ENCODE measurements at regions not wholly inside any gene's neighbourhood (a gene's known extent, or its start where the extent isn't known, plus 50 kb on each side); places are given as distances from the start of the nearest gene placed in this dataset.
A peak's percentile ranks its signal among the peaks of the same experiment; 100 is the strongest.

GRCh38 chr2:63675026-63675425 is 86.3 kb downstream of the MDH1 start:
- TF ChIP-seq, protein P1, sequence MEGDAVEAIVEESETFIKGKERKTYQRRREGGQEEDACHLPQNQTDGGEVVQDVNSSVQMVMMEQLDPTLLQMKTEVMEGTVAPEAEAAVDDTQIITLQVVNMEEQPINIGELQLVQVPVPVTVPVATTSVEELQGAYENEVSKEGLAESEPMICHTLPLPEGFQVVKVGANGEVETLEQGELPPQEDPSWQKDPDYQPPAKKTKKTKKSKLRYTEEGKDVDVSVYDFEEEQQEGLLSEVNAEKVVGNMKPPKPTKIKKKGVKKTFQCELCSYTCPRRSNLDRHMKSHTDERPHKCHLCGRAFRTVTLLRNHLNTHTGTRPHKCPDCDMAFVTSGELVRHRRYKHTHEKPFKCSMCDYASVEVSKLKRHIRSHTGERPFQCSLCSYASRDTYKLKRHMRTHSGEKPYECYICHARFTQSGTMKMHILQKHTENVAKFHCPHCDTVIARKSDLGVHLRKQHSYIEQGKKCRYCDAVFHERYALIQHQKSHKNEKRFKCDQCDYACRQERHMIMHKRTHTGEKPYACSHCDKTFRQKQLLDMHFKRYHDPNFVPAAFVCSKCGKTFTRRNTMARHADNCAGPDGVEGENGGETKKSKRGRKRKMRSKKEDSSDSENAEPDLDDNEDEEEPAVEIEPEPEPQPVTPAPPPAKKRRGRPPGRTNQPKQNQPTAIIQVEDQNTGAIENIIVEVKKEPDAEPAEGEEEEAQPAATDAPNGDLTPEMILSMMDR (IDR thresholded peaks at IDR 0.05), result no peak
- TF ChIP-seq POLR2A (IDR thresholded peaks at IDR 0.05), result no peak
- intact Hi-C loops (cut with DNase I), result no loop called here
- H3K36me3 ChIP-seq, result no peaks in the 10 kb centered on the region
- DNase-seq (no peak), ATAC-seq (no peak)
- H3K4me1 ChIP-seq, result peaks cover 0 to 14% (median 5%) of the 10 kb centered on the region in 4 donors
- 89% methylated on average over 1 of the region's 1 CpG for WGBS (ENCODE audit: insufficient coverage, low coverage, low lambda C conversion rate, missing lambda C conversion rate)
- peak overlapping the region in 2 of 3 donors; percentile 69 to 79 for H3K27ac ChIP-seq
- H3K4me3 ChIP-seq, result no peak overlapping the region
- H3K27me3 ChIP-seq, result no peaks in the 10 kb centered on the region
- no peaks in the 10 kb centered on the region for H3K9me3 ChIP-seq

DNA sequence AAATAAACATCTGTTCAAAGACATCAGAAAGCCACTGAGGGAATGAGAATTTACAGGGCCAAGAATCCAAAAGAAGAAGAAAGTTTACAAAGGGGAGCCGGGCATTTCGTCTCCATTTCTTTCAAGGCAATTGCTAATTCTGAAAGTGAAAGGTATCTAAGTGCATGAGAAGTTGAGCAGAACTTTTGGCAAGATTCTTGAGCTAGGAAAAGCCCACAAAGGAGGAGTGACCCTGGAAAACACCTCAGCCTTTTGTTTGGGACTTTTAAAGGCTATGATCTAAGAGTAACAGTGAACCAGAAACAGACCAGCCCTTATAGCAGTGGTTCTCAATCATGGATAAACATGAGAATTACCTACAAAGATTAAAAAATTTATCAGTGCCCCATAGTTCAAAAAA is 87.4 kb downstream of the MDH1 start:
- no peaks in the 10 kb centered on the region for H3K27me3 ChIP-seq
- peaks cover 0 to 14% (median 5%) of the 10 kb centered on the region in 4 donors for H3K4me1 ChIP-seq
- H3K36me3 ChIP-seq, result no peaks in the 10 kb centered on the region
- H3K9me3 ChIP-seq, result no peaks in the 10 kb centered on the region
- DNase-seq (no peak), ATAC-seq (peak in 2 of 4 donors; percentile 42 to 53)
- no peak overlapping the region for H3K4me3 ChIP-seq
- 10% methylated on average over 2 of the region's 2 CpGs for WGBS (ENCODE audit: insufficient coverage, low coverage, low lambda C conversion rate, missing lambda C conversion rate)
- TF ChIP-seq, protein P1 (IDR thresholded peaks at IDR 0.05), result no peak
- TF ChIP-seq POLR2A (IDR thresholded peaks at IDR 0.05), result no peak
- peak overlapping the region in 2 of 3 donors; percentile 17 to 18 for H3K27ac ChIP-seq
- intact Hi-C loops (cut with DNase I), result no loop called here

GRCh38 chr2:63678085-63678484 is 89.3 kb downstream of the MDH1 start:
- H3K4me1 ChIP-seq, result peaks cover 0 to 11% (median 4%) of the 10 kb centered on the region in 4 donors

GRCh38 chr2:63678551-63678950 is 89.8 kb downstream of the MDH1 start:
- 58% methylated on average over 4 of the region's 4 CpGs for WGBS (ENCODE audit: insufficient coverage, low coverage, low lambda C conversion rate, missing lambda C conversion rate)
- Histone ChIP-seq H3K36me3 (no peaks in the 10 kb centered on the region), H3K9me3 (no peaks in the 10 kb centered on the region), H3K27me3 (no peaks in the 10 kb centered on the region), H3K4me1 (peaks cover 0 to 6% (median 2%) of the 10 kb centered on the region in 4 donors), H3K4me3 (no peak overlapping the region), H3K27ac (no peak overlapping the region)
- no peak for DNase-seq
- TF ChIP-seq, protein P1 (IDR thresholded peaks at IDR 0.05), result no peak
- TF ChIP-seq POLR2A (IDR thresholded peaks at IDR 0.05), result no peak
- no peak for ATAC-seq
- intact Hi-C loops (cut with DNase I), result no loop called here

More at GRCh38 chr2:63678085-63678484, 89.3 kb downstream of the MDH1 start:
- H3K9me3 ChIP-seq, result no peaks in the 10 kb centered on the region
- H3K27ac ChIP-seq, result no peak overlapping the region
- no peaks in the 10 kb centered on the region for H3K36me3 ChIP-seq
- no peaks in the 10 kb centered on the region for H3K27me3 ChIP-seq
- H3K4me3 ChIP-seq, result no peak overlapping the region
- intact Hi-C loops (cut with DNase I), result no loop called here
- DNase-seq (no peak), ATAC-seq (no peak)
- no peak for TF ChIP-seq POLR2A (IDR thresholded peaks at IDR 0.05)
- TF ChIP-seq, protein P1 (IDR thresholded peaks at IDR 0.05), result no peak
- WGBS (ENCODE audit: insufficient coverage, low coverage, low lambda C conversion rate, missing lambda C conversion rate), result 62% methylated on average over 2 of the region's 2 CpGs
